GM23248 (cell line): ENCODE measurements at regions not wholly inside any gene's neighbourhood (a gene's known extent, or its start where the extent isn't known, plus 50 kb on each side); places are given as distances from the start of the nearest gene placed in this dataset.

Source experiments
- DNase-seq: peaks from one replicate; pipeline ENCODE4 v3.0.0-alpha.2; 2015
- H2AFZ ChIP-seq: fragments of 200-600 bp; sonication (generic); 2 replicates; pipeline ENCODE4 v1.6.1; 2016; ENCODE audit warnings: antibody characterized with exemption
- H3F3A ChIP-seq: fragments of 200-600 bp; sonication (generic); 2 replicates; pipeline ENCODE4 v1.6.1; 2016; ENCODE audit warnings: mild to moderate bottlenecking, antibody characterized with exemption, mixed run types; ENCODE audit not compliant: insufficient read depth
- H3K27ac ChIP-seq: fragments of 200-600 bp; sonication (generic); 2 replicates; pipeline ENCODE4 v1.5.1; 2016; ENCODE audit warnings: mild to moderate bottlenecking
- H3K27me3 ChIP-seq: fragments of 200-600 bp; sonication (generic); replicated peaks from 2 replicates; pipeline ENCODE4 v1.6.1; 2016; ENCODE audit warnings: mild to moderate bottlenecking; ENCODE audit not compliant: insufficient read depth
- H3K36me3 ChIP-seq: fragments of 200-600 bp; sonication (generic); 2 replicates; pipeline ENCODE4 v1.6.1; 2016; ENCODE audit warnings: low read depth, mild to moderate bottlenecking
- H3K4me1 ChIP-seq: fragments of 200-600 bp; sonication (generic); 2 replicates; pipeline ENCODE4 v1.6.1; 2016; ENCODE audit warnings: mild to moderate bottlenecking; ENCODE audit not compliant: insufficient read depth
- H3K4me2 ChIP-seq: fragments of 200-600 bp; sonication (generic); one replicate; pipeline ENCODE4 v1.6.1; 2016; ENCODE audit warnings: mild to moderate bottlenecking; ENCODE audit not compliant: unreplicated experiment
- H3K4me3 ChIP-seq: fragments of 200-600 bp; sonication (generic); 2 replicates; pipeline ENCODE4 v1.5.1; 2016; ENCODE audit warnings: mild to moderate bottlenecking
- H3K79me2 ChIP-seq: fragments of 200-600 bp; sonication (generic); 2 replicates; pipeline ENCODE4 v1.6.1; 2016; ENCODE audit warnings: mild to moderate bottlenecking; ENCODE audit not compliant: insufficient read depth
- H3K9ac ChIP-seq: fragments of 200-600 bp; sonication (generic); 2 replicates; pipeline ENCODE4 v1.6.1; 2016; ENCODE audit warnings: mild to moderate bottlenecking
- H3K9me2 ChIP-seq: fragments of 200-600 bp; sonication (generic); 2 replicates; pipeline ENCODE4 v1.6.1; 2016; ENCODE audit warnings: mixed run types, mild to moderate bottlenecking, moderate library complexity; ENCODE audit not compliant: insufficient read depth
- H3K9me3 ChIP-seq: fragments of 200-600 bp; sonication (generic); one replicate; pipeline ENCODE4 v1.6.1; 2017; ENCODE audit warnings: low read depth
- H4K20me1 ChIP-seq: fragments of 200-600 bp; sonication (generic); 2 replicates; pipeline ENCODE4 v1.6.0; 2016; ENCODE audit not compliant: insufficient read depth
- EZH2 ChIP-seq: fragments of 200-600 bp; sonication (generic); IDR thresholded peaks from 2 replicates; pipeline ENCODE4 v1.6.1; 2018; ENCODE audit warnings: antibody characterized with exemption, mild to moderate bottlenecking; ENCODE audit not compliant: insufficient read depth, poor library complexity, severe bottlenecking
- EZH2phosphoT487 ChIP-seq: fragments of 200-600 bp; sonication (generic); IDR thresholded peaks from 2 replicates; pipeline ENCODE4 v1.6.1; 2018; ENCODE audit warnings: antibody characterized with exemption, moderate library complexity, mild to moderate bottlenecking, low read depth; ENCODE audit not compliant: insufficient read depth
- WGBS, 2 experiments: methylation state at CpG; one replicate each; pipeline ENCODE4 v1.1.6; 2015 to 2017; ENCODE audit warnings: low lambda C conversion rate in 2 of 2, low coverage in 1 of 2; ENCODE audit errors: missing lambda C conversion rate in 2 of 2; 5-methylcytosine and 5-hydroxymethylcytosine counted together
- in situ Hi-C: fragments of 300-500 bp; cut with MboI; formaldehyde crosslinking; loops from 2 replicates; pipeline ENCODE4 v1.15.0; 2020

- Histone ChIP-seq H3K27ac (no peak overlapping the region), H3F3A (no peaks in the 10 kb centered on the region), H2AFZ (no peak overlapping the region), H3K27me3 (peaks cover 17% of the 10 kb centered on the region), H3K4me2 (no peak overlapping the region), H3K9me3 (no peaks in the 10 kb centered on the region), H3K4me1 (no peaks in the 10 kb centered on the region), H3K4me3 (no peak overlapping the region), H3K36me3 (no peaks in the 10 kb centered on the region), H3K79me2 (no peaks in the 10 kb centered on the region), H3K9ac (no peak overlapping the region), H4K20me1 (no peaks in the 10 kb centered on the region), H3K9me2 (no peaks in the 10 kb centered on the region)
- in situ Hi-C loops: no loop called here
- 47 to 51% methylated on average over 7 of the region's 7 CpGs for WGBS, 2 experiments
- DNase-seq: no peak
- TF ChIP-seq EZH2phosphoT487: no peak
- no peak for TF ChIP-seq EZH2
Measured at GRCh38 chr11:45723397-45723796, 58.0 kb upstream of the CHST1 start.

GRCh38 chr11:45722144-45722543 is 56.7 kb upstream of the CHST1 start:
- Histone ChIP-seq H3K9me3 (no peaks in the 10 kb centered on the region), H3K79me2 (no peaks in the 10 kb centered on the region), H3K27me3 (peaks cover 17% of the 10 kb centered on the region), H3F3A (no peaks in the 10 kb centered on the region), H3K4me3 (no peak overlapping the region), H3K9me2 (no peaks in the 10 kb centered on the region), H3K4me1 (no peaks in the 10 kb centered on the region), H4K20me1 (no peaks in the 10 kb centered on the region), H2AFZ (no peak overlapping the region), H3K9ac (no peak overlapping the region), H3K36me3 (no peaks in the 10 kb centered on the region), H3K27ac (no peak overlapping the region), H3K4me2 (no peak overlapping the region)
- DNase-seq: no peak
- no peak for TF ChIP-seq EZH2
- 59 to 60% methylated on average over 13 of the region's 13 CpGs for WGBS, 2 experiments
- in situ Hi-C loops: no loop called here

GRCh38 chr11:45717526-45717925 is 52.1 kb upstream of the CHST1 start:
- in situ Hi-C loops: no loop called here
- WGBS, 2 experiments: 60 to 65% methylated on average over 8 of the region's 8 CpGs
- Histone ChIP-seq H4K20me1 (no peaks in the 10 kb centered on the region), H3K36me3 (no peaks in the 10 kb centered on the region), H3K27ac (no peak overlapping the region), H3F3A (no peaks in the 10 kb centered on the region), H3K9me2 (no peaks in the 10 kb centered on the region), H3K4me2 (no peak overlapping the region), H2AFZ (no peak overlapping the region), H3K9ac (no peak overlapping the region), H3K27me3 (peaks cover 8% of the 10 kb centered on the region), H3K79me2 (no peaks in the 10 kb centered on the region), H3K4me1 (no peaks in the 10 kb centered on the region), H3K4me3 (no peak overlapping the region), H3K9me3 (no peaks in the 10 kb centered on the region)
- no peak for DNase-seq
- TF ChIP-seq EZH2phosphoT487 (no peak), EZH2 (no peak)

GRCh38 chr11:45715418-45715817 is 50.0 kb upstream of the CHST1 start:
- WGBS, 2 experiments: 42 to 50% methylated on average over 2 of the region's 2 CpGs
- no peaks in the 10 kb centered on the region for H4K20me1 ChIP-seq
- H3K4me2 ChIP-seq: no peak overlapping the region
- no peak overlapping the region for H3K4me3 ChIP-seq
- H3K79me2 ChIP-seq: no peaks in the 10 kb centered on the region
- TF ChIP-seq EZH2phosphoT487 (no peak), EZH2 (no peak)
- no peaks in the 10 kb centered on the region for H3K4me1 ChIP-seq
- DNase-seq: no peak
- peaks cover 14% of the 10 kb centered on the region for H3K27me3 ChIP-seq
- H3K9me3 ChIP-seq: no peaks in the 10 kb centered on the region
- no peaks in the 10 kb centered on the region for H3K9me2 ChIP-seq
- in situ Hi-C loops: no loop called here
- no peak overlapping the region for H2AFZ ChIP-seq
- no peak overlapping the region for H3K27ac ChIP-seq
- H3K9ac ChIP-seq: no peak overlapping the region
- no peaks in the 10 kb centered on the region for H3F3A ChIP-seq
- no peaks in the 10 kb centered on the region for H3K36me3 ChIP-seq
